Stimulated activated effector memory CD8-positive, alpha-beta T cell treated with anti-CD3 and anti-CD28 coated beads, Interleukin-12 subunit alpha, Interleukin-12 subunit beta, amount 100 ng/mL, for 72 hours (primary cell): ENCODE measurements at regions not wholly inside any gene's neighbourhood (a gene's known extent, or its start where the extent isn't known, plus 50 kb on each side); places are given as distances from the start of the nearest gene placed in this dataset.

Experiments
- ATAC-seq: fragments of 150-1000 bp; cut with Tn5 transposase; 2 replicates; pipeline ENCODE4 v1.10.0; 2021
- DNase-seq, 2 donors: peaks; one replicate each; pipeline ENCODE4 v3.0.0; 2021 to 2022; ENCODE audit warnings: low spot score in 2 of 2
- H3K27ac Mint-ChIP-seq: one replicate; pipeline ENCODE4 v1.8.0; 2022; ENCODE audit warnings: mild to moderate bottlenecking, mixed read lengths
- H3K36me3 Mint-ChIP-seq: one replicate; pipeline ENCODE4 v1.8.0; 2022; ENCODE audit warnings: mild to moderate bottlenecking, mixed read lengths
- H3K4me1 Mint-ChIP-seq: one replicate; pipeline ENCODE4 v1.8.0; 2022; ENCODE audit warnings: mixed read lengths
- H3K4me3 Mint-ChIP-seq: one replicate; pipeline ENCODE4 v1.8.0; 2022; ENCODE audit warnings: mild to moderate bottlenecking, mixed read lengths
- H3K9me3 Mint-ChIP-seq: one replicate; pipeline ENCODE4 v1.8.0; 2022; ENCODE audit warnings: mixed read lengths

DNA sequence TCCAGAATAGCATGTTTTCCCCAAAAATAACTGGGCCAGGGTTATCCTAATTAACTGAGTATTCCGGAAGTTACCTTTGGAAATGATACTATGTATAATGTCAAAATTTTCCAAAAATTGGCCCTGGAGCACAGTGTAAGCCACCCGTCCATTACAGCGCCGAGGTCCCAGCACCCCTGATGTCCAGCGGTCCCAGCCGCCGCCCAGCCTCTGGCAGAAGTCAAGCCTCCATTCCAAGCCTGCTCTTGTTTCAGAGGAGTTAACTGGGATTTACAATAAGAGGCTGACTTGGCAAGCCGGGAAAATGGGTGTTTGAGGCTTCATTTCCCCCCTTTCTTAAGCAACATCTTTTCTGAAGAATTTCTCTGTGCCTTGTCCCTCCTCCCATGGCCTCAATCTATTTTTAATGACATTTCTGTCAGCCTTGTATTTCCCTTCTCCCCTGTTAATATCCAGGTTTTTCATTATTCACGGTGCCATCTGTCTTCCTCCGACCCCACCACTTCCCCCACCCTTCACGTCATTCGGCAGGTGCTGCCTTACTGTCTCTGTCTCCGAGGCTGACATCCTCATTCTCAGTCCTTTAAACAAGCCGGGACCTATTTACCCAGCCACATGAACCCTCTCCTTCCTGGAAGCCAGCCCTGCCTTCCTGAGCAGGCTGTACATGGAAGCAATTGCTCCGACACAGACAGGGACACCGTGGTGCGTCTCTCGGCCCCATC lies 490.9 kb downstream of the NPHP4 start:
- DNase-seq (no peak), ATAC-seq (no peak)
- Mint-ChIP-seq H3K27ac (no peak overlapping the region), H3K4me1 (no peaks in the 10 kb centered on the region), H3K4me3 (no peak overlapping the region), H3K36me3 (no peaks in the 10 kb centered on the region), H3K9me3 (no peaks in the 10 kb centered on the region)

DNA sequence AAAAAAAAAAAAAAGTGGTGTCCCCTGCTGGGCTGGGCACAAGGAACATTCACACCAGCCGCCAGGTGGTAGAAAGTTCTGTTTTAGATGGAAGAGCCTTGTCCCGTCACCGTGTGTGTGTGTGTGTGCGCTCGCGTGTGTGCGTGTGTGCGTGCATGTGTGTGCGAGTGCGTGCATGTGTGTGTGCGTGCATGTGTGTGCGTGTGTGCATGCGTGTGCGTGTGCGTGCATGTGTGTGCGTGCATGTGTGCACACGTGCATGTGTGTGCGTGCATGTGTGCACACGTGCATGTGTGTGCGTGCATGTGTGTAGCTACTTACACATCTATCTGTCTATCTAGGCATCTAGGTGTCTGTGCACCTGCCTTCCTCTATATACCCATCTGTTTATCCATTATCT lies 491.7 kb downstream of the NPHP4 start:
- DNase-seq, result no peak
- ATAC-seq, result no peak
- no peak overlapping the region for H3K4me3 Mint-ChIP-seq
- no peaks in the 10 kb centered on the region for H3K9me3 Mint-ChIP-seq
- H3K36me3 Mint-ChIP-seq, result no peaks in the 10 kb centered on the region
- H3K4me1 Mint-ChIP-seq, result no peaks in the 10 kb centered on the region
- H3K27ac Mint-ChIP-seq, result no peak overlapping the region

- Mint-ChIP-seq H3K27ac (no peak overlapping the region), H3K36me3 (no peaks in the 10 kb centered on the region), H3K4me1 (no peaks in the 10 kb centered on the region), H3K4me3 (no peak overlapping the region), H3K9me3 (no peaks in the 10 kb centered on the region)
- DNase-seq, result no peak
- no peak for ATAC-seq
These were observed 494.7 kb downstream of the NPHP4 start for GRCh38 chr1:5497503-5497902.

DNA sequence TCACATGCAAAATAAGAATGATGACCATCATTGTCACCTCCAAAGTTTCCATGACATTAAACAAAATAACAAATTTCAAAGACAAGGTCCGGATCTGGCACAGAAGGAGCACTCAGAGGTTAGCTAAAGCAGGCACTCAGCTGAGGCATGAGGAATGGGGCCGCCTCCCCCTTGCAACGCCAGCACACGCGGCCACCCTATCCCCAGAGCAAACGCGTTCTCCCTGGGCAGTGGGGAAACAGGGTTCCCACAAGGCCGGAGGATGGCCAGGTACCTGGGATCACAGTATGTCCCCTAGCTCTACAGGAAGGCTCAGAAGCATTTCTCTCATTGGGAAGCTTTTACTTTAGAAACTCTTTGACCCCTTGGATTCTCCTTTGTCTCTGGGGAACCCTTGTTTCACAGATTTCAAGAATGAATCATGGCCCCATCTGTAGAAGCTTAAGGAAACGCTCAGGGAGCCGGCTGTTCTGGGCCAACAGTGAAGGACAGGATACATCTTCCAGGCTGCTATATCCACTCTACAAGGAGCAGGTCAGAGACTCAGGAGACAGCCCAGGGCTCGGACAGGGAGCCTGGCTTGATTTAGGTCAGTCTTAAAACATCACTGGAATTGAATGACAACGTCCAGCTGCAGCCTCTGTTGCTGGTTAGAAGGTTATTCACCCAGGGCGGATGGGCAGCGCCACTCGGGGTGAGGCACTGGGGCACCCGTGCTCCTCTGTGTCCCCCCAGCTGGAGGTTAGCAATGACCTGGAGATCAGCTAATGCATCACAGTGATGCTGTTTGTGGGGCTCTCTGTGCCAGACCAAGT lies 496.4 kb downstream of the NPHP4 start:
- ATAC-seq, result no peak
- no peak overlapping the region for H3K4me3 Mint-ChIP-seq
- no peak for DNase-seq
- no peaks in the 10 kb centered on the region for H3K36me3 Mint-ChIP-seq
- no peaks in the 10 kb centered on the region for H3K4me1 Mint-ChIP-seq
- no peaks in the 10 kb centered on the region for H3K9me3 Mint-ChIP-seq
- H3K27ac Mint-ChIP-seq, result no peak overlapping the region

GRCh38 chr1:5494518-5494917 lies 497.7 kb downstream of the NPHP4 start:
- DNase-seq (no peak), ATAC-seq (no peak)
- H3K9me3 Mint-ChIP-seq, result no peaks in the 10 kb centered on the region
- H3K27ac Mint-ChIP-seq, result no peak overlapping the region
- H3K4me3 Mint-ChIP-seq, result no peak overlapping the region
- H3K36me3 Mint-ChIP-seq, result no peaks in the 10 kb centered on the region
- H3K4me1 Mint-ChIP-seq, result no peaks in the 10 kb centered on the region

DNA sequence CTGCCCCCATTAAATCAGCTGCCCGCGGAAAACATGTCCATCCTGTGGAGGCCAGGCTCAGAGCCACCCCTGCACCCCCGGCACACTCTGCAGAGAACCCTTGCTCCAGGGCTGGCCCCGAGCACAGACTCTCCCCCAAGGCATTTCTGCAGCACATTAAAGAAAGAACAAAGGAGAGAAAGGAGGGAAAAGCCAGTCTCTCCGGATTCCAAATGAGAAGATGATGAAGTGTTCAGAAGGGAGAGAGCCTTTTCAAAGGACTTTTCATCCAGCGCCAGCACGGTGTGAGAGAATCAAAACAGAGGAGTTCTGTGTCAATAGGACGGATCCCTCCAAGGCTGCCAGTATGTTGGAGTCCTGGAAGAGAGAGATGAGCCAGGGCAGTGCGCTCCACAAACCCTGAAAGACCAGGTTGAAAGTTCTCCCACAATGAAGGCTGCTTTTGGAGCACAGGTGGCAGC lies 498.3 kb downstream of the NPHP4 start:
- H3K36me3 Mint-ChIP-seq, result no peaks in the 10 kb centered on the region
- no peak overlapping the region for H3K27ac Mint-ChIP-seq
- no peak for ATAC-seq
- DNase-seq, result no peak
- no peaks in the 10 kb centered on the region for H3K9me3 Mint-ChIP-seq
- no peaks in the 10 kb centered on the region for H3K4me1 Mint-ChIP-seq
- no peak overlapping the region for H3K4me3 Mint-ChIP-seq

GRCh38 chr1:5493275-5493674 lies 498.9 kb downstream of the NPHP4 start:
- Mint-ChIP-seq H3K36me3 (no peaks in the 10 kb centered on the region), H3K4me3 (no peak overlapping the region), H3K4me1 (no peaks in the 10 kb centered on the region), H3K9me3 (no peaks in the 10 kb centered on the region), H3K27ac (no peak overlapping the region)
- DNase-seq (no peak), ATAC-seq (no peak)

- DNase-seq, result no peak
- Mint-ChIP-seq H3K9me3 (no peaks in the 10 kb centered on the region), H3K4me1 (no peaks in the 10 kb centered on the region), H3K36me3 (no peaks in the 10 kb centered on the region), H3K4me3 (no peak overlapping the region), H3K27ac (no peak overlapping the region)
- ATAC-seq, result no peak
These were observed 499.4 kb downstream of the NPHP4 start for GRCh38 chr1:5492846-5493245.

GRCh38 chr1:5491207-5491904 lies 500.9 kb downstream of the NPHP4 start:
- H3K36me3 Mint-ChIP-seq, result no peaks in the 10 kb centered on the region
- H3K4me1 Mint-ChIP-seq, result no peaks in the 10 kb centered on the region
- no peak overlapping the region for H3K27ac Mint-ChIP-seq
- H3K4me3 Mint-ChIP-seq, result no peak overlapping the region
- ATAC-seq, result no peak
- H3K9me3 Mint-ChIP-seq, result no peaks in the 10 kb centered on the region
- DNase-seq, result no peak

DNA sequence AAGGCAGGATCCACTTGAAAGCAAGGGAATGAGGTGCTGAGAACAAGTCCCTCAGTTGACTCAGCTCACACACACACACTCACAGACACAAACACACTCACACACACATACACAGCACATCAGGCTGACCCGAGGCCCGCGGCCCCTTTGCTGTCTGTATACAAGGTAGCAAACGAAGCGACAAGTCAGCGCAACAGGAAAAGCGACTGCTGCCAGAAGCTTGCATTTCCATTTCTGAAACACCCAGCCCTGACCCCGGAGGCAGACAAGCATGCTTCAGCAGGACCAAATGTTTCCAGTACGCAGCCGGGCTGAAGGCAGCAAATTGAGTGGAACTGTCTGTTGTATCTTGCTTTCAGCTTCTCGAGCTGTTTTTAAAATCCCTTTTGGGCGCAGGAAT lies 501.6 kb downstream of the NPHP4 start:
- H3K9me3 Mint-ChIP-seq, result no peaks in the 10 kb centered on the region
- ATAC-seq (no peak), DNase-seq (no peak)
- no peak overlapping the region for H3K4me3 Mint-ChIP-seq
- H3K36me3 Mint-ChIP-seq, result no peaks in the 10 kb centered on the region
- H3K4me1 Mint-ChIP-seq, result no peaks in the 10 kb centered on the region
- no peak overlapping the region for H3K27ac Mint-ChIP-seq

- no peaks in the 10 kb centered on the region for H3K4me1 Mint-ChIP-seq
- no peaks in the 10 kb centered on the region for H3K9me3 Mint-ChIP-seq
- H3K27ac Mint-ChIP-seq, result no peak overlapping the region
- H3K4me3 Mint-ChIP-seq, result no peak overlapping the region
- H3K36me3 Mint-ChIP-seq, result no peaks in the 10 kb centered on the region
- ATAC-seq (no peak), DNase-seq (no peak)
These were observed 503.8 kb downstream of the NPHP4 start for GRCh38 chr1:5488448-5488847.

GRCh38 chr1:5485968-5486696 lies 506.1 kb downstream of the NPHP4 start:
- DNase-seq (no peak), ATAC-seq (no peak)
- Mint-ChIP-seq H3K9me3 (no peaks in the 10 kb centered on the region), H3K27ac (no peak overlapping the region), H3K4me1 (peaks cover 15% of the 10 kb centered on the region), H3K4me3 (no peak overlapping the region), H3K36me3 (no peaks in the 10 kb centered on the region)

DNA sequence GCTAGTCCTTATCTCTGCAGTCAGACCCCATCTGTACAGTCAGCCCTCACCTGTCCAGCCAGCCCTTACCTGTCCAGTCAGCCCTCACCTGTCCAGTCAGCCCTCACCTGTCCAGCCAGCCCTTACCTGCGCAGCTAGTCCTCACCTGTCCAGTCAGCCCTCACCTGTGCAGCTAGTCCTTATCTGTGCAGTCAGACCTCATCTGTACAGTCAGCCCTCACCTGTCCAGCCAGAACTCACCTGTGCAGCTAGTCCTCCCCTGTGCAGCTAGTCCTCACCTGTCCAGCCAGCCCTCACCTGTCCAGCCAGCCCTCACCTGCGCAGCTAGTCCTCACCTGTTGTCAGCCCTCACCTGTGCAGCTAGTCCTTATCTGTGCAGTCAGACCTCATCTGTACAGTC lies 506.8 kb downstream of the NPHP4 start:
- Mint-ChIP-seq H3K27ac (no peak overlapping the region), H3K4me3 (no peak overlapping the region), H3K4me1 (peaks cover 15% of the 10 kb centered on the region), H3K36me3 (no peaks in the 10 kb centered on the region), H3K9me3 (no peaks in the 10 kb centered on the region)
- ATAC-seq (no peak), DNase-seq (no peak)

DNA sequence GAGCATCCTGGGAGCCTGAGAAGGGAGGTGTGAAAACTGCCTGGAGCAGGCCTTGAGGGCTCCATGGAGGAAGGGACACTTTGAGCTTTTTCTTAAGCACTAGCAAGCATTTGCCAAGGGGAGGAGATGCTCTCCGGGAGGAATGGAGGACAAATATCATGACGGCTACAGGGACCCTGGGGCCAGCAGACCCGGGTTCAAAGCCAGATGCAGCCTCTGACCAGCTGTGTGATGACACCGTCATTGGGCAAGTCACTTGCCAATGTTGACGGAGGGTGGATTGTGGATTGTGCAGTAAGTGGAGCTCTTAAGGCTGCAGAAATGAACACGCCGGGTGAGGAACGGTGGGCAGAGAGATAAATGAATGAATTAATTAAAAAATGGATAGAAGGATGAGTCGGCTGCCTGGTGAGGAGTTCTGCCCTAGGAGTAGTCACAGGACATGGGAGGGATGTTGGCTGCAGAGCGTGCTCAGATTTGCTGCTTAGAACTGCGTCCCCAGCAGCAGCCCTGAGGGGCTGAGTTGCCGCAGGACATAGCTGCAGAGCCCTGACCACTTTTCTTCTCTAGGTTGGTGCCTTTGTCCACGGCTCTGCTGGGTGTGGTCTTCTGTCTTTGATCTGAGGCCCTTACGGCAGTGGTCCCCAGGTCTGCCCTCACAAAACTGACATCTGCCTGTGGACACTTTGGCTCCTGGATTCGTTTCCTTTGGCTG lies 507.6 kb downstream of the NPHP4 start:
- Mint-ChIP-seq H3K4me3 (no peak overlapping the region), H3K36me3 (no peaks in the 10 kb centered on the region), H3K9me3 (no peaks in the 10 kb centered on the region), H3K27ac (no peak overlapping the region), H3K4me1 (peaks cover 15% of the 10 kb centered on the region)
- no peak for DNase-seq
- no peak for ATAC-seq

- Mint-ChIP-seq H3K4me1 (peaks cover 15% of the 10 kb centered on the region), H3K36me3 (no peaks in the 10 kb centered on the region), H3K9me3 (no peaks in the 10 kb centered on the region), H3K27ac (no peak overlapping the region), H3K4me3 (no peak overlapping the region)
- DNase-seq (peak in 1 of 2 donors; percentile 53), ATAC-seq (peak; percentile 67)
These were observed 510.3 kb downstream of the NPHP4 start for GRCh38 chr1:5481889-5482288.
